ENCODE measurements at regions not wholly inside any gene's neighbourhood (a gene's known extent, or its start where the extent isn't known, plus 50 kb on each side); places are given as distances from the start of the nearest gene placed in this dataset.

- intact Hi-C loops (cut with DNase I) = no loop called here
- no peak for DNase-seq
These were observed 135.1 kb upstream of the KLHL25 start for GRCh38 chr15:85929786-85930185.

DNA sequence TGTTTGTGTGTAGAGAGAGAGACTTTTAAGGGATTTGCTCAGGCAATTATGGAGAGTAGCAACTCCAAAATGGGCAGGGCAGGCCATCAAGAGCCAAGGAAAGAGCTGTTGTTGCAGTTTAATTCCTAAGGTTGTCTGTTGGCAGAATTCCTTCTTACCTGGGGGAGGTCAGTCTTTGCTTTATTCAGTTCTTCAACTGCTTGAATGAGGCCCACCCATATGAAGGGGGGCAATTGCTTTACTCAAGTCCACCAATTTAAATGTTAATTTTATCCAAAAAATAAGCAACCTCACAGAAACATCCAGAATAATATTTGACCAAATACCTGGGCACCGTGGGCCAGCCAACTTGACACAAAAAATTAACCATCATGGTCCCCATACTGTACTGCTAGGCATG is 137.7 kb upstream of the KLHL25 start:
- DNase-seq = no peak
- intact Hi-C loops (cut with DNase I) = no loop called here

- intact Hi-C loops (cut with DNase I) = no loop called here
- DNase-seq = no peak
These were observed 140.0 kb upstream of the KLHL25 start for GRCh38 chr15:85934691-85935090.

DNA sequence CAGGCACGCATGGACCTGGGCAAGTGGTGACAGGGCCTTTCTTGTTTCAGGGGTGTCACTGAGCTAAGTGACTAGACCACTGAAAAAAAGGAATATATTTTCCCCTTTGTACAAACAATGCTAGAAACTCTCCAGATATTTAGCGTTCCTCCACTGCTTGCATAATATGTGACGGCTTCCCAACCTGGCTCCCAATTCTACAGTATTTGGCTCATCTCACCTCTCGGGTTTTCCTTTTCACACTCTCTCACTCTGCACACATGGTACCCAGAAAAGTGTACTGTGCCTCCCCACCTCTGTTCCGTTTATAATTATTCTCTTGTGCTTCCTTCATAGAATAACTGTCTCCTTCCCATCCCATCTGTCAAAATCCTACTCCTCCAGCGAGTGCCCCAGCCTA is 140.5 kb upstream of the KLHL25 start:
- intact Hi-C loops (cut with DNase I) = no loop called here
- DNase-seq = no peak

- no peak for DNase-seq
- intact Hi-C loops (cut with DNase I) = no loop called here
These were observed 142.0 kb upstream of the AGBL1 start for GRCh38 chr15:85937661-85938060.

DNA sequence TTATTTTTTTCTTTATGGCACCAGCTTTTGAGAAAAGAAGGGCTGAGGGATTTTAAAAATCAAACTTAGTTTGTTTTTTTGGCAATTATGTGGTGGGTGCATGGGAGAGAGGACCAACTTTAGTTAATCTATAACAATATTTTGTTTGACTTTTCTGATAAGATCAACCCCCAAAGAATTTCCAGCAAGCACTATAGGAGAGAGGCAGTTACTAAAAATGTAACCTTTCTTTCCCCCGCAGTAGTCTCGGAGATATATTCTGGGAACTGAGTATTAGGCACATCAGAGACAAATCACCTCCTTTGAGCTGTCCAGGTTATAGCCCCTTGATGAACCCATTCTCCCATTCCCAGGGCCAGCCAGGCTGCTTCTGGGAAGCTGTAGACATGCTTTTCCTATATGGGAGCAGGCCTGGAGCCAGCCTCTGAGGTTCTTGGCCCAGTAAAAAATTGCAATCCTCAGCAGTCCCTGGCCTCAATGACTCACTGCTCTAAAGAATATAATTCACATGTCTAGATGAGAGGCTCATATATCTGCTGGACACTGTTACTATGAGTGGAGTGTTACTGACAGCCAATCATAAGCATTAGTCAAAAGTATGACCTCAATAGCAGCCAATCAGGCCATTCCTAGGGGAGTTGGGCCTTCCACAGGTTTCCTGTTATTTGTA is 138.3 kb upstream of the AGBL1 start:
- no peak for DNase-seq

GRCh38 chr15:85942632-85943031 is 137.0 kb upstream of the AGBL1 start:
- no peak for DNase-seq
- intact Hi-C loops (cut with DNase I) = no loop called here

More for the DNA sequence above, 138.3 kb upstream of the AGBL1 start:
- intact Hi-C loops (cut with DNase I) = no loop called here

GRCh38 chr15:85943151-85943550 is 136.5 kb upstream of the AGBL1 start:
- intact Hi-C loops (cut with DNase I) = no loop called here
- no peak for DNase-seq

GRCh38 chr15:85943791-85944190 is 135.9 kb upstream of the AGBL1 start:
- intact Hi-C loops (cut with DNase I) = no loop called here
- DNase-seq = no peak

GRCh38 chr15:85947021-85947420 is 132.7 kb upstream of the AGBL1 start:
- no peak for DNase-seq
- intact Hi-C loops (cut with DNase I) = no loop called here

GRCh38 chr15:85947936-85948335 is 131.7 kb upstream of the AGBL1 start:
- intact Hi-C loops (cut with DNase I) = no loop called here
- DNase-seq = no peak

DNA sequence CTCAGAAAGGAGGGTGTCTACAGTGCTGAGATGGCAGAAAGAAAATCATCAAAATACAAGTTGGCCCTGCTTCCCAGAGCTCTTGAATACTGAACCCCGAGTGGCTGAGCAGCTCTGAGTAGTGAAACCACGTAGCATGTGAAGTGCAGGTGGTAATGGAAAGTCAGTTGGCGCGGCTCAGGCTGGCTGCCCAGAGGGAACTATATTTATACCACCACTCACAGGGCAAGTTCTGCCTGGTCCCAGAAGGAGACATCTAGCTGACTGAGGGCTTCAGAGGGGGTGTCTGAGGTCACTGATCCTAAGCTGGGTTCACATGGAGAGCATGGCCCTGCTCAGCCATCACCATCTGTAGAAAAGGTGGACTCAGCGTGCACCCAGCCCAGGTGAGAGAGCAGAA is 129.6 kb upstream of the AGBL1 start:
- DNase-seq = no peak
- intact Hi-C loops (cut with DNase I) = no loop called here

DNA sequence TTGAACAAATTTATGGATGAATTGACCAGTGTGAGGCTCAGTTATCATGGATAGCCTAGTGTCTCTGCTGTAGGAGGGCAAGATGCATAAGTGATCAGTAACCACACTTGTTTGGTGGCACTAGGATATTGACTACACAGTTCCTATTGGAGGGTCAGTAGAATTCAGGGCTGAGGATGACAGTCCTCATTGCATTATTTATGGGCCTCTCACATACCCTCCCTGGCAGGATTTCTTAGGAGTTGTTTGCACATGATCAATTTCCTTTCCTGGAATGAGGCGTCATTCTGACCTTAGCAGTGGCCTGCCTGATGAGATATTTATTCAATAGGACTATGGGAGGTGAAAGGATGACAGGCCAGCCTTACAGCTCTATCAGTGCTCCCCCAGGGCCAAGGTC is 125.1 kb upstream of the AGBL1 start:
- intact Hi-C loops (cut with DNase I) = no loop called here
- no peak for DNase-seq

DNA sequence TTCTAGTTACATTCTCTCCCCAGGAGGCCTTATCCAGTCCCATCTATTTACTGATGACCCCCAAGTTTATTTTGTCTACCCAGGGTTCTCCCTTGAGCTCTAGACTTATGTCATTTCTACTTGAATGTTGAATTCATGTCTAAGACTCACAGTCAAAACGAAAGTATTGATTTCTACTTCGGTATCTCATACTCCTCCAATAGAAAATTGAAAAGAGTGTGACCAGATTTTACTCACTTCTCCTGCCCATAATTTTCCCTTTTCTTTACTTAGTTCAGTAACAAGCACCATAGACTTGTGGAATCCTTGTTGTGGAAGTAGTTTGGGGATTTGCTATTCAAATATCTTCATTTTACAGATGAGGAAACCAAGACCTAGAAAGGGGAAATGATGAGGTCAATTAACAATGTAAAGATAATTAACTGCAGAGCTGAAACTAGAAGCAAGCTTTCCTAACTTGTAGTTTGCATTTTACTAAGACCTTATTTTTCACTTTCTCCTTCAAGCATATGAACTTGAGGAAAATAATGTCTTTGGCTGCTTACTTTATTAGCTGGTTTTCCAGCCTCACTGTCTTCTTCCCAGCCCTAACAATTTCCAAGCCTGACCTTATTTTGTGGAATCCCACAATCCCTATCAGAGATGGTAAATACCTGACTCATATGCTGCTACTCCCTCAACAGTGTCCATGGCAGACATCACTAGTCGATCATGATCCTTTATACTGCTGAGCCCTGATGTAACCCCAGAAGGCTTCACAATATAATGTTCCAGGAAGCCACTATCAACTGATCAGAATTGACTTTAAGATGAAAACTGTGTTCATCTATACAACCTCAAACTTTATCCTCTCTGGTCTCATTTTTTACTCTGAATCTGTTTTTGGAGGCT is 123.9 kb upstream of the AGBL1 start:
- intact Hi-C loops (cut with DNase I) = no loop called here
- no peak for DNase-seq

- intact Hi-C loops (cut with DNase I) = no loop called here
These were observed 123.0 kb upstream of the AGBL1 start for GRCh38 chr15:85956532-85957275.

DNA sequence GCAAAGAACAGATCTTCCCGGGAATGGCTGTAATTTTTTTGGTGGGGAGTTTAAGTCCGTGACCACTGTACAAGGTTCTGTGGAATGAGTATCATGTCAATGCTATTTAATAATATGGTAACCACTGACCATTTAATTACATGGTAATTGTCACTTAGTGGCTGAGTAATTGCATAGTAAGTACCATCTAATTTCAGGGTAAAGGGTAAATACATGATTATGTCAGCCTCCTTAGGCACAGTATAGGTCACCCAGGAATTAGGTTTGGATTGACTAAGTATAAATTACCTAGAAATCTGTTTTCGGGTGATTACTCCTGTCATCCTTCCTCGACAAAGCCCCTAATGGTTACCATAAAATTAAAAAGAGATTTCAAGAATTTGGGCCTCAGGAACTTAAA is 120.1 kb upstream of the AGBL1 start:
- no peak for DNase-seq
- intact Hi-C loops (cut with DNase I) = no loop called here

More at GRCh38 chr15:85956532-85957275, 123.0 kb upstream of the AGBL1 start:
- DNase-seq = no peak

GRCh38 chr15:85960381-85960780 is 119.3 kb upstream of the AGBL1 start:
- no peak for DNase-seq
- intact Hi-C loops (cut with DNase I) = no loop called here

DNA sequence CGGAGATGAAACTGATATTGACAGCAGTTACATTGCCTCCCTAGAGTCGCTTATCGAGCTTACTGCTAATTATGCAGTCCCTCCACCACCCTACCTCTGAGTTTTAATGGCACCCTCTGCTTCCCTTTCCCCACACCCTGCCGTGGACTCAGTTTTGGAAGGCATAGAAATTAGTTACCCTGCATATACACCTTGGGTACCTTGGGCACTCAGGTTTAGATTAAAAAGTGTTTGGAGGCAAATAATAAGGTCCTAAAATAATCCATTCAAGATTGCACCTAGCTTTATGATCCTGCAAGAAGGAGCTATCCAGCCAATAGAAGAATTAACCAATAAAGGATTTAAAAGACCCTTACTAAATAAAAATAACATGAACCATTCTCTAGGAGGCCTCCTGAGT is 117.8 kb upstream of the AGBL1 start:
- DNase-seq = no peak
- intact Hi-C loops (cut with DNase I) = no loop called here

GRCh38 chr15:85963262-85963760 is 116.4 kb upstream of the AGBL1 start:
- intact Hi-C loops (cut with DNase I) = no loop called here
- DNase-seq = no peak

GRCh38 chr15:85964471-85964870 is 115.2 kb upstream of the AGBL1 start:
- intact Hi-C loops (cut with DNase I) = no loop called here
- no peak for DNase-seq
